ENCODE measurements at regions not wholly inside any gene's neighbourhood (a gene's known extent, or its start where the extent isn't known, plus 50 kb on each side); places are given as distances from the start of the nearest gene placed in this dataset.
A peak's percentile ranks its signal among the peaks of the same experiment; 100 is the strongest.

DNA sequence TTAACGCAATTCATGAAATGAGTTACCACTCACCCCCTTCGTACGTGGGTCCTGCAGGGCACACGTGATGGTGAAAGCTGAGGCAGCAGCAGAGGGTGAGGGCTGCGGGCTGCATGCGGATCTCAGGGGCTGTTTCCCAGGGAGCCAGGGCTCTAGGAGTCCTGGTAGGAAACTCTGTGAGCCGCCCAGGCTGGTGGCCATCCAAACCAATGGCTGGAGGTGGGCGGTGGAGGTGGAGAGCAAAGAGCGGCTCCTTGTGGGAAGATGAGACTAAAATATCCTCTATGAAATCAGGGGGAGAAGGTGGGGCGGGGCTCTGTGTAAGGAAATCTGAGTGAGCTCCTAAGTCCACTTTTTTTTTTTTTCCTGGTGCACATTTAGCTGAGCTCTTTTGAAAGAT, 120.1 kb upstream of the SLC1A4 start:
- no peak for DNase-seq
- H3K4me3 ChIP-seq: no peak overlapping the region
- no peaks in the 10 kb centered on the region for H3K27me3 ChIP-seq
- H3K4me1 ChIP-seq (replicated peaks in 1 of 2): peaks cover 6 to 11% of the 10 kb centered on the region in 2 donors
- 82 to 91% (median 89%) methylated on average over 10 of the region's 10 CpGs for WGBS, 4 donors
- H3K36me3 ChIP-seq (replicated peaks in 1 of 2): no peaks in the 10 kb centered on the region
- H3K27ac ChIP-seq: no peak overlapping the region
- no peak for TF ChIP-seq POLR2A (IDR thresholded peaks at IDR 0.05)
- TF ChIP-seq, protein P1, sequence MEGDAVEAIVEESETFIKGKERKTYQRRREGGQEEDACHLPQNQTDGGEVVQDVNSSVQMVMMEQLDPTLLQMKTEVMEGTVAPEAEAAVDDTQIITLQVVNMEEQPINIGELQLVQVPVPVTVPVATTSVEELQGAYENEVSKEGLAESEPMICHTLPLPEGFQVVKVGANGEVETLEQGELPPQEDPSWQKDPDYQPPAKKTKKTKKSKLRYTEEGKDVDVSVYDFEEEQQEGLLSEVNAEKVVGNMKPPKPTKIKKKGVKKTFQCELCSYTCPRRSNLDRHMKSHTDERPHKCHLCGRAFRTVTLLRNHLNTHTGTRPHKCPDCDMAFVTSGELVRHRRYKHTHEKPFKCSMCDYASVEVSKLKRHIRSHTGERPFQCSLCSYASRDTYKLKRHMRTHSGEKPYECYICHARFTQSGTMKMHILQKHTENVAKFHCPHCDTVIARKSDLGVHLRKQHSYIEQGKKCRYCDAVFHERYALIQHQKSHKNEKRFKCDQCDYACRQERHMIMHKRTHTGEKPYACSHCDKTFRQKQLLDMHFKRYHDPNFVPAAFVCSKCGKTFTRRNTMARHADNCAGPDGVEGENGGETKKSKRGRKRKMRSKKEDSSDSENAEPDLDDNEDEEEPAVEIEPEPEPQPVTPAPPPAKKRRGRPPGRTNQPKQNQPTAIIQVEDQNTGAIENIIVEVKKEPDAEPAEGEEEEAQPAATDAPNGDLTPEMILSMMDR (IDR thresholded peaks at IDR 0.05): no peak
- intact Hi-C loops (cut with DNase I): loop anchor here (5.0 to 10.0 kb wide), 6 partner anchors 94 to 344 kb away; partner anchors contain the start of genes AFTPH (in 1 of the 2) and SERTAD2 (in 1 of the 2)
- no peaks in the 10 kb centered on the region for H3K9me3 ChIP-seq (replicated peaks in 1 of 3)

DNA sequence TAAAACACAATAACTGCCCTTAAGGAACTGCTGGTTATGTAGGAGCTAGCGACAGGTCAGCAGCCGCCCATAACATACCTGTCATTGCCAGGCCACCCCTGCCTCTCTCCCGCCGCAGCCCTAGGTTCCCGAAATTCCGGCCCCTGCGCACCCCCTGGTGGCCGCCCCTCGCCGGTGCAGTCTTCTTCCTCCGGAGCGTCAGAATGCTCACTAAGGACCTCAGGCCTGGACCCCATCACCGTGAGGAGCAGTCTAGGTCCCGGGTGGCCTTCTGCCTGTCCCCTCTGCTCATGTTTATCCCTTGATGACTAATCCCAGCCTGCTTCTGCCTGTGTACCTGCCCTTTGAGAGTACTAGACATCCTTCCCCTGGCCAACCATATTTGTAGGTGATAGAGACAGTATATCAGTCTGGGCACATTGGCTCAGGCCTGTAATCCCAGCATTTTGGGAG, 115.7 kb upstream of the SLC1A4 start:
- DNase-seq: peak; percentile 50 to 89 (median 76)
- H3K4me1 ChIP-seq (replicated peaks in 1 of 2): peaks cover 6 to 12% of the 10 kb centered on the region in 2 donors
- H3K27me3 ChIP-seq: no peaks in the 10 kb centered on the region
- no peaks in the 10 kb centered on the region for H3K36me3 ChIP-seq (replicated peaks in 1 of 2)
- H3K27ac ChIP-seq: no peak overlapping the region
- peak overlapping the region in 1 of 4 donors; percentile 38 for H3K4me3 ChIP-seq
- TF ChIP-seq POLR2A (IDR thresholded peaks at IDR 0.05): no peak
- TF ChIP-seq, protein P1 (IDR thresholded peaks at IDR 0.05): peak; percentile 92 to 98 (median 94)
- no peaks in the 10 kb centered on the region for H3K9me3 ChIP-seq (replicated peaks in 1 of 3)
- WGBS, 4 donors: 0 to 1% (median 0%) methylated on average over 7 to 14 of the region's 14 CpGs
- intact Hi-C loops (cut with DNase I): loop anchor here in 1 of 2 donors (5.0 to 10.0 kb wide), 2 partner anchors 351 to 549 kb away; partner anchors contain the start of gene AFTPH

DNA sequence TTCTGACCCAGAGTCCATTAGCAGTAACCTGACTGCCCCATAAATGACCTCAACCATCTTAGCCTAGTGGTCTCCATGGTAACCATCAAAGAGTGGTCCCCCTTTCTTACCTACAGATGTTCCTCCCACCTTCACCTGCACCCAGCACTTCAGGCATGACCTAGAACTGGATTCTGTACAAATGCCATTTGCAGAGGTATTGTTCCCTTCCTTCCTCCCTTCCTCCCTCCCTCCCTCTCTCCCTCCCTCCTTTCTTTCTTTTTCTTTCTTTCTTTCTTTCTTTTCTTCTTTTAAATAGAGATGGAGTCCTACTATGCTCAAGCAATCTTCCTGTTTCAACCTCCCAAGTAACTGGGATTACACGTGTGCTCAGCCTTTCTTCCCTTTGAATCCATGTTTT, 114.6 kb upstream of the SLC1A4 start:
- Histone ChIP-seq H3K4me1 (replicated peaks in 1 of 2) (peaks cover 6 to 12% of the 10 kb centered on the region in 2 donors), H3K36me3 (replicated peaks in 1 of 2) (no peaks in the 10 kb centered on the region), H3K27me3 (no peaks in the 10 kb centered on the region), H3K27ac (no peak overlapping the region), H3K9me3 (replicated peaks in 1 of 3) (no peaks in the 10 kb centered on the region), H3K4me3 (no peak overlapping the region)
- TF ChIP-seq, protein P1 (IDR thresholded peaks at IDR 0.05): no peak
- TF ChIP-seq POLR2A (IDR thresholded peaks at IDR 0.05): no peak
- peak in 1 of 7 donors; percentile 20 for DNase-seq
- 77 to 94% (median 86%) methylated on average over 1 of the region's 1 CpG for WGBS, 4 donors
- intact Hi-C loops (cut with DNase I): loop anchor here in 1 of 2 donors (5.0 to 10.0 kb wide), 2 partner anchors 352 to 550 kb away; partner anchors contain the start of gene AFTPH

DNA sequence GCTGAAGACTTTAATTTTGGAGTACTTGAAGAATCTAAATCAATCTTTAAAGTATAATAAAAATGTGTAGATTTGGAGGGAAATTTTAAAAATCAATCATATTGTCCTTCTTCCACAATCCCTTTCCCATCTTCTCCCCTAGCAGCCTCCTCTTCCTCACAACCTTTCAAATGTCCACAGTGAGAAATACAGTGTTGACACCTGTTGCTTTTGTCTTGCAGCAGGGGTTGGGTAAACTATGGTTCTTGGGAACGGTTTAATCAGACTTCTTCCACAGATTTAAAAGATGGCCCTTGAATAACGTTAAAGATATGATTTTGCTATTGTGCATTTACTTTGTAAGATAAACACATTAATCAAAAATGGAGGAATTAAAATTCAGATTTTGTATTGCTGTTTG, 113.8 kb upstream of the SLC1A4 start:
- Histone ChIP-seq H3K27ac (no peak overlapping the region), H3K4me3 (no peak overlapping the region), H3K27me3 (no peaks in the 10 kb centered on the region), H3K9me3 (replicated peaks in 1 of 3) (no peaks in the 10 kb centered on the region), H3K36me3 (replicated peaks in 1 of 2) (no peaks in the 10 kb centered on the region), H3K4me1 (replicated peaks in 1 of 2) (peaks cover 6 to 12% of the 10 kb centered on the region in 2 donors)
- intact Hi-C loops (cut with DNase I): loop anchor here in 1 of 2 donors (10.0 kb wide), 1 partner anchor 551 kb away; no protein-coding TSS in a partner anchor
- TF ChIP-seq, protein P1 (IDR thresholded peaks at IDR 0.05): no peak
- no peak for TF ChIP-seq POLR2A (IDR thresholded peaks at IDR 0.05)
- WGBS, 4 donors: 61 to 76% (median 69%) methylated on average over 2 of the region's 2 CpGs
- no peak for DNase-seq
